ENCODE measurements at regions not wholly inside any gene's neighbourhood (a gene's known extent, or its start where the extent isn't known, plus 50 kb on each side); places are given as distances from the start of the nearest gene placed in this dataset.

DNA sequence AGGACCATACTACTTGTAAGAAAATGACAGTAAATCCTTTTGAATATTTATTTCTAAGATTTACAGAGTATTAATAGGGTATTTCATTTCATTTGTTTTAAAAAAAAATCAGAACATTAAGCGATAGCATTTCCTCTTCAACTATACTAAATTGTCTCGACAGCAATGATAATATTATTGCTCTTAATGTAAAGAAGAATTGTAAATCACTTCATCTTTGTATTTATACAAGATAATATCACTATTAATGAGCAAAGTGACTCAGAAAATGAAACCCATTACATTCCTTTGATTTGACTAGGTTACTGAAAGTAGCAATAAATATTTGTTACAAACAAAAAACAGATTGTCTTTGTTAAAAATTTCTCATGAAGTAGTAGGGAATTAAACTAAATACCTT is 131.1 kb upstream of the CNTN4 start:
- H4K20me1 ChIP-seq (ENCODE audit: insufficient read depth, low read length, poor library complexity, severe bottlenecking) = no peaks in the 10 kb centered on the region
- no peak overlapping the region for H2AFZ ChIP-seq (ENCODE audit: low read length)
- no peak overlapping the region for H3K9ac ChIP-seq (ENCODE audit: low read depth, low read length, poor library complexity, severe bottlenecking)

DNA sequence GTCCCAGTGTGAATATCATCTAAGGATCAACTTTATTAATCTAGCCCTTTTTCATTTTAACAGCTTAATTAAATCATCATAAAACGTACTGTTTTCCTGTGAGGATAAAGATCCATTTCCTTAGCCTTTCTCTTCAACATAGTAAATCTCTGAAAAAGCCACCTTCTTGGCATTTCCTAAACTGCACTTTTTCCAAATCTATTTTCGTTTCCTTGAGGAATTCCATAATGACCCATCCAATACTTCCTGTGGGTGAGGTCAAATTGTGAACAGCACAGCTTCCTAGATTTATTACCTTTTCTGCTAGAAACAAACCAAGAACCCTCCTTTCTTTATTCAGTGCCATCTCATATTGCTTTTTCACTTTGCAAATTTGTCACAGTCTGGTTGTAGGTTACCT is 129.4 kb upstream of the CNTN4 start:
- Histone ChIP-seq H3K4me3 (ENCODE audit: low read length, poor library complexity, severe bottlenecking) (no peak overlapping the region), H4K20me1 (ENCODE audit: insufficient read depth, low read length, poor library complexity, severe bottlenecking) (no peaks in the 10 kb centered on the region), H3K4me2 (ENCODE audit: low read depth, low read length, poor library complexity, severe bottlenecking) (no peak overlapping the region), H3K36me3 (ENCODE audit: insufficient read depth, low read length) (no peaks in the 10 kb centered on the region), H3K9me2 (replicated peaks; ENCODE audit: low read depth, low read length) (no peaks in the 10 kb centered on the region), H3K9ac (ENCODE audit: low read depth, low read length, poor library complexity, severe bottlenecking) (no peak overlapping the region), H2AFZ (ENCODE audit: low read length) (no peak overlapping the region), H3K79me2 (ENCODE audit: insufficient read depth, low read length) (no peaks in the 10 kb centered on the region), H3F3A (ENCODE audit: low read depth) (no peaks in the 10 kb centered on the region), H3K4me1 (ENCODE audit: insufficient read depth, low read length, poor library complexity, severe bottlenecking) (no peaks in the 10 kb centered on the region), H3K9me3 (ENCODE audit: insufficient read depth, low read depth, low read length) (no peaks in the 10 kb centered on the region; the same call in 1 of the 2 replicates), H3K27me3 (ENCODE audit: insufficient read depth, low read length, poor library complexity, severe bottlenecking) (no peaks in the 10 kb centered on the region)
- TF ChIP-seq, protein P1, sequence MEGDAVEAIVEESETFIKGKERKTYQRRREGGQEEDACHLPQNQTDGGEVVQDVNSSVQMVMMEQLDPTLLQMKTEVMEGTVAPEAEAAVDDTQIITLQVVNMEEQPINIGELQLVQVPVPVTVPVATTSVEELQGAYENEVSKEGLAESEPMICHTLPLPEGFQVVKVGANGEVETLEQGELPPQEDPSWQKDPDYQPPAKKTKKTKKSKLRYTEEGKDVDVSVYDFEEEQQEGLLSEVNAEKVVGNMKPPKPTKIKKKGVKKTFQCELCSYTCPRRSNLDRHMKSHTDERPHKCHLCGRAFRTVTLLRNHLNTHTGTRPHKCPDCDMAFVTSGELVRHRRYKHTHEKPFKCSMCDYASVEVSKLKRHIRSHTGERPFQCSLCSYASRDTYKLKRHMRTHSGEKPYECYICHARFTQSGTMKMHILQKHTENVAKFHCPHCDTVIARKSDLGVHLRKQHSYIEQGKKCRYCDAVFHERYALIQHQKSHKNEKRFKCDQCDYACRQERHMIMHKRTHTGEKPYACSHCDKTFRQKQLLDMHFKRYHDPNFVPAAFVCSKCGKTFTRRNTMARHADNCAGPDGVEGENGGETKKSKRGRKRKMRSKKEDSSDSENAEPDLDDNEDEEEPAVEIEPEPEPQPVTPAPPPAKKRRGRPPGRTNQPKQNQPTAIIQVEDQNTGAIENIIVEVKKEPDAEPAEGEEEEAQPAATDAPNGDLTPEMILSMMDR (conservative IDR thresholded peaks at IDR 0.05; ENCODE audit: low read length) = no peak
- TF ChIP-seq EZH2phosphoT487 (IDR thresholded peaks at IDR 0.05; ENCODE audit: borderline replicate concordance) = no peak

More for the DNA sequence above, 131.1 kb upstream of the CNTN4 start:
- Histone ChIP-seq H3K4me1 (ENCODE audit: insufficient read depth, low read length, poor library complexity, severe bottlenecking) (no peaks in the 10 kb centered on the region), H3K4me2 (ENCODE audit: low read depth, low read length, poor library complexity, severe bottlenecking) (no peak overlapping the region), H3K27me3 (ENCODE audit: insufficient read depth, low read length, poor library complexity, severe bottlenecking) (no peaks in the 10 kb centered on the region), H3K4me3 (ENCODE audit: low read length, poor library complexity, severe bottlenecking) (no peak overlapping the region), H3K9me3 (ENCODE audit: insufficient read depth, low read depth, low read length) (no peaks in the 10 kb centered on the region; the same call in 1 of the 2 replicates), H3K36me3 (ENCODE audit: insufficient read depth, low read length) (no peaks in the 10 kb centered on the region), H3K79me2 (ENCODE audit: insufficient read depth, low read length) (no peaks in the 10 kb centered on the region), H3F3A (ENCODE audit: low read depth) (no peaks in the 10 kb centered on the region), H3K9me2 (replicated peaks; ENCODE audit: low read depth, low read length) (no peaks in the 10 kb centered on the region)
- TF ChIP-seq, protein P1 (conservative IDR thresholded peaks at IDR 0.05; ENCODE audit: low read length) = no peak
- TF ChIP-seq EZH2phosphoT487 (IDR thresholded peaks at IDR 0.05; ENCODE audit: borderline replicate concordance) = no peak

DNA sequence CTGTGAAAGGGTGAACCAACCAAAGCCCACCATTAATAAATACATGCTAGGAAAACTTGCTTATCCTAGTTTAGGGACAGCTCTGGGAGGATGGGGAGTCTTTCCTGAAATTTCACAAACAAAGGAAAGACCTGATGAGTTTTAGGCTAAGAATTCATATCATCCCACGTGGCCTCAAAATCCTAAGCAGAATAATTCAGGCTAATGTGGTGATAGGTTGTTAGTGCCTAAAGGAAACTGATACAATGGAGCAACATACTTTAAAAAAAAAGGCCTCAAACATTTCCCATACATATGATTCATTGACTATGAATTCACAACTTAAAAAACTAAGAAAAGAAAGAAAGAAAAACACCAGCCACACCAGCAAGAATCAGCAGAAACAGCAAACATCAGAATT is 126.9 kb upstream of the CNTN4 start:
- TF ChIP-seq EZH2phosphoT487 (IDR thresholded peaks at IDR 0.05; ENCODE audit: borderline replicate concordance) = no peak
- TF ChIP-seq, protein P1 (conservative IDR thresholded peaks at IDR 0.05; ENCODE audit: low read length) = no peak
- no peaks in the 10 kb centered on the region for H4K20me1 ChIP-seq (ENCODE audit: insufficient read depth, low read length, poor library complexity, severe bottlenecking)
- H3K4me1 ChIP-seq (ENCODE audit: insufficient read depth, low read length, poor library complexity, severe bottlenecking) = no peaks in the 10 kb centered on the region
- no peak overlapping the region for H2AFZ ChIP-seq (ENCODE audit: low read length)
- H3K4me2 ChIP-seq (ENCODE audit: low read depth, low read length, poor library complexity, severe bottlenecking) = no peak overlapping the region
- H3K9me3 ChIP-seq (ENCODE audit: insufficient read depth, low read depth, low read length) = no peaks in the 10 kb centered on the region; the same call in 1 of the 2 replicates
- H3K9me2 ChIP-seq (replicated peaks; ENCODE audit: low read depth, low read length) = no peaks in the 10 kb centered on the region
- H3K79me2 ChIP-seq (ENCODE audit: insufficient read depth, low read length) = no peaks in the 10 kb centered on the region
- no peaks in the 10 kb centered on the region for H3F3A ChIP-seq (ENCODE audit: low read depth)
- H3K9ac ChIP-seq (ENCODE audit: low read depth, low read length, poor library complexity, severe bottlenecking) = no peak overlapping the region
- H3K36me3 ChIP-seq (ENCODE audit: insufficient read depth, low read length) = no peaks in the 10 kb centered on the region
- no peak overlapping the region for H3K4me3 ChIP-seq (ENCODE audit: low read length, poor library complexity, severe bottlenecking)
- no peaks in the 10 kb centered on the region for H3K27me3 ChIP-seq (ENCODE audit: insufficient read depth, low read length, poor library complexity, severe bottlenecking)

Data from Loucy (cell line).